Anterior cingulate cortex (tissue), 58 donors: ENCODE measurements at regions not wholly inside any gene's neighbourhood (a gene's known extent, or its start where the extent isn't known, plus 50 kb on each side); places are given as distances from the start of the nearest gene placed in this dataset.

Experiments used
- DNase-seq, 58 donors: peaks; one replicate each; lab custom pipeline; 2025; lab: John Stamatoyannopoulos, UW

DNA sequence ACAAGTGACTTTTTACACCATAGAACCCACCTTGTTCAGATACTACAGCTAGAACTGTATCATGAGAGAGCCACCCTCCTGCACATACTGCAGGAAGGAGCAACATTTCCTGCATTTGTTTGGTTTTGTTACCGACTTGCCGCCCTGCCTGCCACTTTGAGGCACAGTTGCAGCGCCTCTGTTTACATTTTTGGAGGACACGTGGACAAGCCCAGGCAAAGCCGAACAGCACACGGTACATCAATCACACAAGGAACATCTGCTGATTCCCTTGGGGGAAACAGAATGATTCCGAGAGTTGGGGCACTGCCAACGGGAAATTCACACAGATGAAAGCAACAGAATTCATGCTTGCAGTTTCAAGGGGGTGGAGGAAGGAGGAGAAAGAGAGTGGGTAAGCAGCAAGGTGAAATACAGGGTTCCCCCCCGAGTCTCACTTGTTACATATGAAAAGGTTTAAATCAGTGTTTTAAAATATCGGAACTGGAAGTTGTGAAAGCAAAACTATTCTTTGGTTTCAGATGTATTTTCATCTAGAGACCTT lies 110.7 kb downstream of the BTG1 start:
- peak in 39 of 58 donors; percentile 5 to 63 (median 23) for DNase-seq

DNA sequence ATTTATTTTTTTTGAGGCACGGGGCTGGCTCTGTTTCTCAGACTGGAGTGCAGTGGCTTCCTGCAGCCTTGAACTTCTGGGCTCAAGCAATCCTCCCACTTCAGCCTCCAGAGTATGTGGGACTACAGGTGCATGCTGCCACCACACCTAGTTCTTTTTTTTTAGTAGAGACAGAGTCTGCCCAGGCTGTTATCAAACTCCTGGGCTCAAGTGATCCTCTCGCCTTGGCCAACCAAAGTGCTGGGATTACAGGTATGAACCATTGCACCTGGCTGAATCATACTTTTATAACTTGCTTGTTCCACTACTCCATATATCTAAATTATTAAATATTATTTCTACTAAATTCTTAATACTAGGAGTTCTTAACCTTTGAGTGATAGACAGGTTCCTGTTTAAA lies 111.6 kb downstream of the BTG1 start:
- no peak for DNase-seq

DNA sequence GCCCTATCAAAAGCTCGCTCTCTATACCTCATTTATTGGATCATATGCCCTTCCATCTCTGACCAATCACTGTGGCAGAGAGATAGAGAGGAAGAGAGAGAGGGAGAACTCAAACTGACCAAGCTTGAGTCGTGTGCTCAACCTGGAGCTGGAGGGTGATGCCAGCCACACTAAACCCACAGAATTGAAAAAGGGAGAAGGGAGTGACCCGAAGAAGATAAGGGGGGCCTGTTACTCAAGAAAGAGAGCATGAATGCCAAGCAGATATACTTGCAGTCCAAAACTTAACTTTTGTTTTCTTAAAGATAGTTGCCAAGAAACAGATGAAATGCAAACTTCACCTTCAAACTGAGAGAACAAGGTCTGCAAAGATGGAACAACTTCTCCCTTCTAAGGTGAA lies 112.7 kb downstream of the BTG1 start:
- DNase-seq = no peak

DNA sequence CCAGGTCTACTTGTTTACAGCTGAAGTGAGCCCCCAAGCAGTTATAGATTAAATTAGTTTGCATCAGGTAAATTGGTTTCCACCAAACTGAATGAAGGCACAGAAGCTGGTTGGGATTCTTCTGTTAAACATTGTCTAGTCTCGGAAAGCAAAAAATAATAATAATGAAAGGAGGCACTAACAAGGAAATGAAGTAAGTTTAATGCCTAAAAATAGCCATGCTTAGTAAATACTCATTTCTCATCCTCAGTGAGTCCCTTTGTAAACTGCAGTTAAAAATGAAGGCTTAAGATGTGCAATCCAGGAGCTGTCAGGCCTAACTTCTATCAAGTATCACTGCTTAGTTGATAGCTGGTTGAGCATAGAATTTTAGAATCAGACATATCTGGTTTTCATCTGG lies 113.5 kb downstream of the BTG1 start:
- no peak for DNase-seq

DNA sequence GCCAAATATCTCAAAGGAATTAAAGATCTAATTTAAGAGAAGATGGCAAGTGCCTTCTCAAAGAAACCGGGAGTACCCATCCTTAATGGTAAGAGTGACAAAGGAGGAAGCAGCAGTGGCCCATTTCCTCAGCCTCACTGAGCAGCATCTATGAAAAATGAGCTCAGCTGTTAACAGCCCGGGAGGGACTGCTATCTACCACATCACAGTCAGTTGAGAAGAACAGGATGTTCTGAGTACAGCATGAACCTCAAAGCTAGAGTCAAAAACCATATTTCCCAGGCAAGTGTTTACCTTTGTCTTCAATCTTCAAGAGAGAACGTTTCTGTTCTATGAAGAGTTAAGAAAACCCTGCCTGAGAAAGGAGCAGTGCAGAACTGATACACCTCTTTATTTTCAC lies 115.0 kb downstream of the BTG1 start:
- peak in 1 of 58 donors; percentile 18 for DNase-seq

DNA sequence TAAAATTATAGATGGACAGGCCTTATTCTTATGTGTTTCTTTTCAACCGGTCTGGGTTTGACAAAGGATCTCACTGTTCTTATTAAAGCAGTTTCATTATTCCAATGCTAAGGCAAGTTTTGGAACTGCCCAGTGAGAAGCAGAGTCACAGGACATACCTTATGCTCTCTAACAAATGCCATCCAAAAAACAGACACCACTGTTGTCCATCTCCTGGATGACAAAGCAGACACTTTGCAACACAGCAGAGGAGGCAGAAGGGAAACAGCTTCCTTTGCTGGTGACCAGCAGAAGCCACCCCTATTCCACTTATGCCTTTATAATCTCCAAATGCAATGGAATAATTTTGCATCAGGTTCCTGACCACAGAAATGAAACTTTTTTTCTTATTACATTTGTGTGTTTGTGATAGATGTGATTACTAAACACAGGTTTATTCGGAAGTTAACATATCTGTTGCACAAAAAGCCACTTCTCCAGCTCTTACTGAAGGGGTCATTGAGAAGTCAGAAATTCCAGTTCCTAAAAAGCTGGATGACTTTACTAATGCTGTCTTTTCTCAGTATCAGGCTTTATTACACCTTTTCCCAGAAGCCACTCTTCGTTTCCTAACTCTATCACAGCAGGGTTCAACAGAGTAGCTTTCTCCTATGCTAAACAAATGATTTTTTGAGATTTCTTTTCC lies 115.6 kb downstream of the BTG1 start:
- DNase-seq = no peak

DNA sequence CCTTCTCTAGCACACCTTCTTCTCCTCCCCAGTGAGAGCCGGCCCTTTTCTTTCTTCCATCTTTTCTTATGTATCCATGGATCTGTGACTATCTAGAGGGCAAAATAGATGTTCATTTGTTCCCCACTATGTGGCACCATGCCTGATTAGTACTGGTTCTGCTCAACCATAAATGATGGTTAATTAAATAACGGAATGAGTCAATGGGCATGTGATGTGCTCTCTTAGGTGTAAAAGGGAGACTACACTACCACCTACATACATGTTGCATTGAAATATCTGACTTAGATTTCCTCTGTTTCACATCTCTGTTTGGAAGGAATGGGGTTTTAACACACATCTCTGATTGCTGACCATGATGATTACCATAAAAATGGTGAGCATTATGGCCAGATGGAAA lies 116.5 kb downstream of the BTG1 start:
- DNase-seq = no peak

DNA sequence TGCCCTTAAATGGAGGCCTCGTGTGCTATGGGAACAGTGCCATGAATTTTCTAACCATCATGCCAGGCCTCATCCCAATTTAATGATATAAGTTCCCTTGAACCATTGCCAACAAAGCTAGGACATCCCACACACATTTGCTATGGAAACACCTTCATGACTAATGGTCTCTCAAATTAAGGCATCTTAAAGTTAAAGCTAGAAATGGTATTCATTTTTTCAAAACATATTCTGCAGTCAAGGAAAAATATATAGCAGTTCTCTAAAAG lies 117.3 kb downstream of the BTG1 start:
- DNase-seq = peak in 6 of 58 donors; percentile 2 to 28 (median 23)

DNA sequence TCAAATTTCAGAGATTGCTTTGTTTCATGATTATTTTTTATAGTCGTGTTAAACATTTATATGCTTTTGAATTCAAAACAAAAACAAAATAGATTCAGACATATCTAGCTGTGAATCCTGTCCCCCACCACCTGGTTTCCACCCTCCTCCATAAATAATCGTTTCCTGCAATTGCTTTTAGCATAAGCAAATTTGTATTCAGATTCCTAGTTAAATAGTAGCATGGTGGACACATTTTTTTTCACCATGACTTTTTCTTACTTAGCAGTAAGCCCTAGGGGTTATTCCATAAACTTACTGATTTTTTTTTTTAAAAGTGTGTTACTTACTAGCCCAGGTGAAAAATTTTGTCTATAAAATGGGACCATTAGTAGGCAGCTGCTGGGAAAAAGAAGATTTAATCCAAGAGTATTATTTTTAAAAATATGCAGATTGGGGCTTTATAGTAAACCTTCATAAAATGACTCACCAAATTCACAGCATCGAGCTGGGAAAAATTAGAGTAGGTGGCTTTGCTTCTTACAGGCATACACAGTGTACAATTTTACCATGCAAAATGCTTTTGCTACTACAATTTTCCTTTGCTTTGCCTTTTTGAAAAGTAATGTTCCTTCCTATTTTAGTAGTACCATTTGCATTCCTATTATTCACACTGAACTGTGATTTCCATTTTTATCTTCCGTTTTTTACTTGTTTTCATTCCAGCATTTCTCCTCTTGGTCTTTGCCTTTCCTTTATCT lies 117.8 kb downstream of the BTG1 start:
- DNase-seq = peak in 2 of 58 donors; percentile 28 to 51

DNA sequence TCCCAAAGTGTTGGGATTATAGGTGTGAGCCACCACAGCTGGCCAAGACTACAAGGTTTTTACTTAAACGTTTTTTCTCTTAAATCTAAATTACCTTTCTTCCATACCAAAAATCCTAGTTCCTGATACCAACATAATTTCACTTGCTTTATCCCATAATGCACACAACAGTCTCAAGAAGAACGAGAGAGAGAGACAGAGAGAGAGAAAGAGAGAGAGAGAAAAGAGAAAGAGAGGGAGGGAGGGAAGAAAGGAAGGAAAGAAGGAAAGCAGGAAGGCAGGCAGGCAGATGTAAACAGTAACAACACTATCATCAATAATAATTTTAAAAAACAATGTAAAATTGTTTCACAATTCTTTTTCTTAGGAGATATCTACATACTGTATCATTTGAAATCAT lies 118.4 kb downstream of the BTG1 start:
- no peak for DNase-seq

DNA sequence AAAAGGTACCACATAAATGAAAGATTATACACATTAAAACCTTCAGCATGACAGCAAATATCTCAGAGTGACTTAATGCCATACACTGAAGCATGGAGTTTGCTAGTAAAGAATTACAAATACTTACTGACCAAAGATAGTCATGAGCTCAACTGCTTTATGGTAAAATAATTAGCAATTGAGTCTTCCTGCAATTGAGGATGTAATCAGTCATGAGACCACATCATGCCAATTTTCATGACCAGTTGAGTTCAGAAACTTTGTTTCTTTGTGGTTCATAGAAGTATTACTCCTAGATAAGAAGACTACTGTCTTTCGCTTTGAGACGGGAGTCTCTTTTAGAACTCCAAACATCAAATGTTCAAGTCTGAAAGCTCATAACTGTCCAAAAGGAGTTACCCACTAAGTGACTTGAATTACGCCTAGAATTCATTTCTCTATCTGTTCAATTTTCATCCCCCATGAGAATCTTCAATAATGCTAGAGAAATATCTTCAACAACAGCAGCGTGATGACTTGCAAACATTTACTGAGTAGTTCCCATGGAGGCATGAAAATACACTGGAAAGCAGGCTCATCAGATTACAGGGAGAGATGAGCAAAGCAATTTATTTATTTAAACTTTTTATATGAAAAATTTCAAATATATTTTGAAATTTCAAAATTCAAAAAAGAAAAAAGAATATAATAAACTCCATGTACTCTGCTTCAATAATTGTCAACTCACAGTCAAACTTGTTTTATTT lies 120.0 kb downstream of the BTG1 start:
- DNase-seq = no peak

DNA sequence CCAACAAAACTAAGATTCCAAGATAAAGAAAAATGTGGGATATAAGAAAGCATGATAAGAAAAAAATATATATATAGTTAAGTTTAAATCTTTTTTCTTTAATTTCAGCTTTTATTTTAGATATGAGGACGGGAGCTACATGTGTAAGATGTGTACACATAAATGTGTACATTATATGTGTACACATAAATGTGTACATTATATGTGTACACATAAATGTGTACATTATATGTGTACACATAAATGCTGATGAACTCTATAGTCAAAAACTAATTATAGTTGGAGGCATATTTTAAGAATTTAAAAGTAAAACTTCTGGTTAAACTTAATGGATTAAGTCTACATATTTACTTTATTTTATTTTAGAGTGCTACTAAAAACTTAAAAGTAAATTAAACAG lies 123.6 kb downstream of the BTG1 start:
- DNase-seq = no peak

DNA sequence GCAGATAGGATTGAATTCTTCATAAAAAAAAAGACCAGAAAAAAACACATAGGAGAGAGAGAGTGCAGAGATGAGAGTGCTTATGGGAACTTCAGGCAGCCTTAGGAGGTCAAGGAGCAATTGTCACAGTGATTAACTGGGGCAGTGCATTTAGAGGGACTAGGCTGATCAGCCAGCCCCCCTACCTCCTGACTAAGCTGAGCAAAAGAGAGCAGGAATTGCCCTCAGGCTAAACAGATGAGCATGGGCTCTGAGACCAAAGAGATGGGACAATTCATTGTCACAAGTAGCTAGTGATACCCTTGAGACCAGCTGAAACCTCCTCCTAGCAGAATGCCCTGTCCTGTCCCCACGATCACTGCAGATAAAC lies 124.0 kb downstream of the BTG1 start:
- DNase-seq = no peak

DNA sequence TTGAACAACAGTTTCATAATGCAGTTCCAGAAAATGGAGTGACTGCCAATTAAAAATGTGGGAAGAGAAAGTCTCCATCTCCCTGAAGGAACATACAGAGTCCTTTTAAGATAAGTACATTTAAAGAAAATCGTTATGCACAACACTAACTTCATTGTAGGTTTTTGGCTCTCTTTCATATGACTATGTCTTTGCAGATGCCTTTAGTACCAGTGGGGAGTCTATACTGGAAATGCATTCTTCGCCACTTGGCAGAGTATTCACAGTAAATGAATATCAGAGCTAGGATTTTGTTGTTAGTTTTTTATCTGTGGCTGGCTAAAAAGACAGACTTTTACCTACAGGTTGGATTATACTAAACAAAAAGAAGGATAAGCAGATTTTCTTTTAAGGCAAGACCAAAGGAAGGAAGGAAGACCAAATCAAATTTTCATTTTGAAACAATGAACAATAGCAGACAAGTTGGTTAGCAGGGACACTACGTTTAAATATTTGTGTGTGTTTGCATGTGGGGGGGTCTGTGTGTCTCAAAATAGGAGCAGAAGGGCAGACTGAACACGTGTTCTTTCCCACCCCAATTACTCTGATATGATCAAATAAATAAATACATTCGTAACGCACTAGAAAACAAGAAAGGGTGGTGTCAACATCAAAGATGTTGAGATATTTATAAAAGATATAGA lies 124.5 kb downstream of the BTG1 start:
- no peak for DNase-seq

DNA sequence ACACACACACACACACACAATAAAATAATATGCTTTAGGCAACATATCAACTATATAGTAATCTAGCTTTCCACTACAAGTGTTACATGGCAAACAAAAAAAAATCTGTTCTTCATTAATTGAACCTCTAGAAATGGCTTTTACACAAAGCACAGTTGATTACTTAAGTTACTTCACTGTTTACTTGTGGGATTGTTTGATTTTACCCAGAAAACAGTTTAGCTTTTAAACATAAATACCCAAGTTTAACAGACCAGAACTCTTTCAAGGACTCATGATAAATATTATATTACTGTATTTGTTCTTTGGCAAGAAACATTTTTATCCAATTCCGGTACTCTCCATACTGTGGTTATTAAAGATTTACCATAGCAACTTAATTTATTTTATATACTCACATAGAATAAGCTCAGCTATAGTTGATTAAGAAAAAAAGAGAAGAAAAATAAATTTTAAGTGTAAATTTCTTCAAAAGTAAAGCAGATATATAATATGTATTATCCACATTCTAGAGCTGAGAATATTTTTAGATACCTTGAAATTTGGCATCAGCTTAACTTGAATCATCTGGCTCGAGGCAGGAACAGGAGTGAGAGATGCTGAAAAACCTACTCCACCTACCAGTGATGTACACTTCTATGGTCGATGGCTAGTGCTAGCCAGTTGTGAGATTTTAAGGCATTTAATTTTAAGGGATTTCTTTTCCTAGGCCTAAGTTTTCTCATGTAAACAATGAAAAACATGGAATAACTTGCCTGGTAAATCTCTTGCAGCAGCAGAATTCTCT lies 126.0 kb downstream of the BTG1 start:
- peak in 2 of 58 donors; percentile 4 to 38 for DNase-seq

DNA sequence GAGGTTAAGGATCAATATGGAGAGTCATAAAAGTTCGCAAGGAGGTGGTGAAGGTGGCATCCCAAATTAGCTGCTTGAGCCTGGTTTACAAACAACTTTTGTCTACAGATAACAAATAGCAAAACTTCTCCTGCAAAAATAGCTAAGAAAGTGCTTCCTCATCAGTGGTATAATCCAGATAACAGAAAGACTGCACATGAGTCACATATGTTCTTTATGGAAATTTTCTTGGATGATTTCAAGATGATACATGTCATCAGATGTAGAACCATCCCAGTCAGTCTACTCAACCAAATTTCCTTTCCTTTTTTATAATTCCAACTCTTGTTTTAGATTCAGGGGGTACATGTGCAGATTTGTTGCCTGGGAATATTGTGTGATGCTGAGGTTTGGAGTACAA lies 133.0 kb downstream of the BTG1 start:
- DNase-seq = no peak

DNA sequence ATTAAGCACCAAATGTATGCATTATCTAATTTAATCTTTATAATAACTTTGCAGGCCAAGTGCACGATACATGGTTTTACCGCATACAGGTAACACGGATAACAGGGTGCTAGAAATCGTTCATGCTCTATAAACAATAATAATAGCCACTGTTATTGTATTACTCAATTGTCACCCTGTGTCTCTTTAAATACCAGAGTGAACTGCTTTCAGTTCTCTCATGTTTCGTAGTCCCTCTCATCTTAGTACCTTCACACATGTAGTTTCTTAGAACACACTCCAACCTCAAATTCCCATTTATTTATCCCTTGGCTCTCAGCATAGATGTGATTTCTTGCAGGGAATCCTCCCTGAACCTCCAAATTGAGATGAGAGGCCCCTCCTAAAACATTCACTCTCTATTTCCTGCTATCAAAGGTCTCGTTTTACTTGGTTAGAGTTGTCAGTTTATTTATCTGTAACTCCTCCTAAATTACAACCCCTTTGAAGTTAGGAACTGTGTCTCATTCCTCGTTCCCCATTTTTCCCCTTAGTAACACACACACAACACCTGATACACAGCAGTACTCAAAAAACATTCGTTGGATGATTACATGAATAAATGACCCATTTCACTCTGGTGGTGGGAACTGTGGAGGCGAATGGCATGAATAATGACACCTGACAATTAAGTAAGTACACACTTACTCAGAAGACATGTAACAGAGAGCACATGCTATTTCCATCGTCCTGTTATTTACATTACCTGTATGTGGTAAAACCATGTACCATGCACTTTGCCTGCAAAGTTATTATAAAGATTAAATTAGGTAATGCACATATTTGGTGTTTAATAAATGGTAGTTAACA lies 134.6 kb downstream of the BTG1 start:
- no peak for DNase-seq

DNA sequence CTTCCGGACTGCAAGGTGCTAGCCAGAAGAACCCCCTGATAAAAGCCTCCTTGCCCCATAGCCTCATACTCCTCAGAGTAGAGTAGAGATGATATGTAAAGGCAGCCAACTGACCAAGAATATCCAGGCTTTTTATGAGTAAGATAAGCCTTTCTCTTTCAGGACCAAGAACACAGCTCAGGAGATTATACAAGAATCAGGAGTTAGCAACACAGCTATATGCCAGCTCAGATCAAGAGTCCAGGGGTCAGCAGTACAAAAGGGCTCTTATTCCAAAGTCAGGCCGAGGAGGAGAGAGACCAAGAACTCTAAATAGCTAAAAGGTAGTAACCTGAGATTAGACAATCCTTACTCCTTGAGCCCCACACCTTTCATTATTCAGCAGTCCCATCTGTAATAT lies 135.3 kb downstream of the BTG1 start:
- DNase-seq = no peak

DNA sequence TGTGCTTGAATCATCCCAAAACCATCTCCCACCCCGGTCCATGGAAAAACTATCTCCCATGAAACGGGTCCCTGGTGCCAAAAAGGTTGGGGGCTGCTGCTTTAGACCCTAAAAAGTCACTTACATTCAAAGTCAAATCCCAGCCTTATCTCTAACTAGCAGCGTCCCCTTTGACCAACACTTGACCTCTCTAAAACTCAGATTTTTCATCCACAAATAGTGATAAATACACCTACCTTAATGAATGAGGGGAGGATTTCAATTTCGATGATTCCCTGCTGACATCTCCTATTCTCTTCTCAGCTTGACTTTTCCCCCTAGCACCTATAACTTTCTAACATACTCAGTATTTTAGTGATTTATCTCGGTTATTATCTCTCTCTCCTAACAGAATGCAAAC lies 137.3 kb downstream of the BTG1 start:
- DNase-seq = no peak
